Astrocyte of the hippocampus (primary cell): ENCODE measurements at regions not wholly inside any gene's neighbourhood (a gene's known extent, or its start where the extent isn't known, plus 50 kb on each side); places are given as distances from the start of the nearest gene placed in this dataset.

ENCODE experiments used
- DNase-seq: peaks from one replicate; pipeline ENCODE4 v3.0.0; 2011; ENCODE audit warnings: low read depth, low spot score

GRCh38 chr2:45275242-45275805, 266.1 kb upstream of the SIX2 start:
- DNase-seq, result peak; percentile 63

- no peak for DNase-seq
These were observed 265.1 kb upstream of the SIX2 start for GRCh38 chr2:45274250-45274926.

- no peak for DNase-seq
These were observed 264.4 kb upstream of the SIX2 start for GRCh38 chr2:45273412-45274249.

GRCh38 chr2:45272549-45273265, 263.5 kb upstream of the SIX2 start:
- DNase-seq, result no peak

- DNase-seq, result no peak
These were observed 260.0 kb upstream of the SIX2 start for GRCh38 chr2:45269149-45269793.

- no peak for DNase-seq
These were observed 259.4 kb upstream of the SIX2 start for GRCh38 chr2:45268631-45269030.

- no peak for DNase-seq
These were observed 258.0 kb upstream of the SIX2 start for GRCh38 chr2:45267062-45267792.

- DNase-seq, result no peak
These were observed 256.1 kb upstream of the SIX2 start for GRCh38 chr2:45265336-45265735.

GRCh38 chr2:45264227-45265225, 255.3 kb upstream of the SIX2 start:
- no peak for DNase-seq

GRCh38 chr2:45263147-45263546, 253.9 kb upstream of the SIX2 start:
- DNase-seq, result no peak

- DNase-seq, result no peak
These were observed 252.5 kb upstream of the SIX2 start for GRCh38 chr2:45261746-45262145.

- no peak for DNase-seq
These were observed 251.7 kb upstream of the SIX2 start for GRCh38 chr2:45260946-45261345.

- no peak for DNase-seq
These were observed 250.4 kb upstream of the SIX2 start for GRCh38 chr2:45259547-45260160.

- no peak for DNase-seq
These were observed 249.9 kb upstream of the SIX2 start for GRCh38 chr2:45259138-45259537.

GRCh38 chr2:45258311-45258710, 249.1 kb upstream of the SIX2 start:
- no peak for DNase-seq

- no peak for DNase-seq
These were observed 248.6 kb upstream of the SIX2 start for GRCh38 chr2:45257820-45258219.

- DNase-seq, result no peak
These were observed 247.8 kb upstream of the SIX2 start for GRCh38 chr2:45256867-45257641.

GRCh38 chr2:45256173-45256866, 247.1 kb upstream of the SIX2 start:
- DNase-seq, result peak; percentile 55
